Fibroblast of pulmonary artery (primary cell): ENCODE measurements at regions not wholly inside any gene's neighbourhood (a gene's known extent, or its start where the extent isn't known, plus 50 kb on each side); places are given as distances from the start of the nearest gene placed in this dataset.
"Not testable (repeated sequence)": the region's sequence is repeated elsewhere in the genome, so short reads cannot be mapped to it uniquely, and the experiment has no call there.

Experiments
- DNase-seq: peaks from one replicate; pipeline ENCODE4 v3.0.0-alpha.2; 2010; ENCODE audit warnings: low read depth
- H3K4me3 ChIP-seq: replicated peaks from 2 replicates; pipeline ENCODE4 v1.5.1; 2011; ENCODE audit warnings: low read depth, mild to moderate bottlenecking, control low read depth, low read length, moderate library complexity
- CTCF ChIP-seq: IDR thresholded peaks from 2 replicates; pipeline ENCODE4 v1.5.1; 2011; ENCODE audit warnings: mild to moderate bottlenecking, control low read depth, low read length, inconsistent platforms; ENCODE audit errors: missing control alignments

- no peak overlapping the region for H3K4me3 ChIP-seq
- no peak for TF ChIP-seq CTCF
- DNase-seq, result no peak
Measured at GRCh38 chr18:1774261-1774660, 797.0 kb downstream of the METTL4 start.

- DNase-seq, result no peak
- no peak overlapping the region for H3K4me3 ChIP-seq
- no peak for TF ChIP-seq CTCF
Measured at GRCh38 chr18:1777843-1778242, 793.5 kb downstream of the METTL4 start.

- no peak for DNase-seq
- no peak for TF ChIP-seq CTCF
- H3K4me3 ChIP-seq, result no peak overlapping the region
Measured at GRCh38 chr18:1778496-1779178, 792.7 kb downstream of the METTL4 start.

GRCh38 chr18:1779587-1779986 is 791.7 kb downstream of the METTL4 start:
- no peak for DNase-seq
- H3K4me3 ChIP-seq, result no peak overlapping the region
- TF ChIP-seq CTCF, result no peak

- DNase-seq, result no peak
- no peak for TF ChIP-seq CTCF
- H3K4me3 ChIP-seq, result no peak overlapping the region
Measured at GRCh38 chr18:1784113-1784512, 787.2 kb downstream of the METTL4 start.

- not testable (repeated sequence) for H3K4me3 ChIP-seq, DNase-seq
Measured at GRCh38 chr18:1785980-1786379, 785.3 kb downstream of the METTL4 start.

GRCh38 chr18:1796636-1797035 is 774.7 kb downstream of the METTL4 start:
- no peak overlapping the region for H3K4me3 ChIP-seq
- DNase-seq, result no peak
- TF ChIP-seq CTCF, result no peak

- H3K4me3 ChIP-seq, result no peak overlapping the region
- TF ChIP-seq CTCF, result no peak
- no peak for DNase-seq
Measured at GRCh38 chr18:1797235-1797634, 774.1 kb downstream of the METTL4 start.
